ENCODE measurements at regions not wholly inside any gene's neighbourhood (a gene's known extent, or its start where the extent isn't known, plus 50 kb on each side); places are given as distances from the start of the nearest gene placed in this dataset.

- no peaks in the 10 kb centered on the region for H3K4me1 Mint-ChIP-seq (ENCODE audit: unreplicated experiment)
- no peaks in the 10 kb centered on the region for H3K36me3 Mint-ChIP-seq
- H3K4me3 Mint-ChIP-seq: no peak overlapping the region
- TF ChIP-seq CTCF (conservative IDR thresholded peaks at IDR 0.05): no peak
- H3K27ac Mint-ChIP-seq: no peak overlapping the region
- DNase-seq (ENCODE audit: extremely low spot score, unreplicated experiment): no peak
- no peaks in the 10 kb centered on the region for H3K27me3 Mint-ChIP-seq
- H3K9me3 Mint-ChIP-seq: no peaks in the 10 kb centered on the region
Measured at GRCh38 chr3:152100491-152101132, 168.1 kb upstream of the MBNL1 start.

- Mint-ChIP-seq H3K9me3 (no peaks in the 10 kb centered on the region), H3K27ac (no peak overlapping the region), H3K36me3 (no peaks in the 10 kb centered on the region), H3K4me1 (ENCODE audit: unreplicated experiment) (no peaks in the 10 kb centered on the region), H3K27me3 (no peaks in the 10 kb centered on the region), H3K4me3 (no peak overlapping the region)
- DNase-seq (ENCODE audit: extremely low spot score, unreplicated experiment): no peak
- no peak for TF ChIP-seq CTCF (conservative IDR thresholded peaks at IDR 0.05)
Measured at GRCh38 chr3:152102410-152102809, 166.3 kb upstream of the MBNL1 start.

- no peak for DNase-seq (ENCODE audit: extremely low spot score, unreplicated experiment)
- Mint-ChIP-seq H3K27ac (no peak overlapping the region), H3K36me3 (no peaks in the 10 kb centered on the region), H3K4me1 (ENCODE audit: unreplicated experiment) (no peaks in the 10 kb centered on the region), H3K9me3 (no peaks in the 10 kb centered on the region), H3K4me3 (no peak overlapping the region), H3K27me3 (no peaks in the 10 kb centered on the region)
- TF ChIP-seq CTCF (conservative IDR thresholded peaks at IDR 0.05): no peak
Measured at GRCh38 chr3:152103257-152103656, 165.5 kb upstream of the MBNL1 start.

- Mint-ChIP-seq H3K9me3 (no peaks in the 10 kb centered on the region), H3K4me1 (ENCODE audit: unreplicated experiment) (no peaks in the 10 kb centered on the region), H3K4me3 (no peak overlapping the region), H3K36me3 (no peaks in the 10 kb centered on the region), H3K27ac (no peak overlapping the region), H3K27me3 (no peaks in the 10 kb centered on the region)
- DNase-seq (ENCODE audit: extremely low spot score, unreplicated experiment): no peak
- TF ChIP-seq CTCF (conservative IDR thresholded peaks at IDR 0.05): no peak
Measured at GRCh38 chr3:152104847-152105415, 163.8 kb upstream of the MBNL1 start.

GRCh38 chr3:152105446-152105845, 163.3 kb upstream of the MBNL1 start:
- no peaks in the 10 kb centered on the region for H3K9me3 Mint-ChIP-seq
- no peak overlapping the region for H3K4me3 Mint-ChIP-seq
- no peaks in the 10 kb centered on the region for H3K4me1 Mint-ChIP-seq (ENCODE audit: unreplicated experiment)
- TF ChIP-seq CTCF (conservative IDR thresholded peaks at IDR 0.05): no peak
- DNase-seq (ENCODE audit: extremely low spot score, unreplicated experiment): no peak
- H3K27me3 Mint-ChIP-seq: no peaks in the 10 kb centered on the region
- no peaks in the 10 kb centered on the region for H3K36me3 Mint-ChIP-seq
- H3K27ac Mint-ChIP-seq: no peak overlapping the region
